ENCODE measurements at regions not wholly inside any gene's neighbourhood (a gene's known extent, or its start where the extent isn't known, plus 50 kb on each side); places are given as distances from the start of the nearest gene placed in this dataset.

- no peak for TF ChIP-seq CTCF (IDR thresholded peaks at IDR 0.05; ENCODE audit: insufficient read depth, low read depth, low read length)
- no peak for DNase-seq (ENCODE audit: low read depth)
- no peak overlapping the region for H3K4me3 ChIP-seq (ENCODE audit: low read depth, low read length)
Measured at GRCh38 chr15:31758126-31758525, 272.2 kb upstream of the CHRNA7 start.

- no peak overlapping the region for H3K4me3 ChIP-seq (ENCODE audit: low read depth, low read length)
Measured at GRCh38 chr15:31768055-31768454, 262.3 kb upstream of the CHRNA7 start.

DNA sequence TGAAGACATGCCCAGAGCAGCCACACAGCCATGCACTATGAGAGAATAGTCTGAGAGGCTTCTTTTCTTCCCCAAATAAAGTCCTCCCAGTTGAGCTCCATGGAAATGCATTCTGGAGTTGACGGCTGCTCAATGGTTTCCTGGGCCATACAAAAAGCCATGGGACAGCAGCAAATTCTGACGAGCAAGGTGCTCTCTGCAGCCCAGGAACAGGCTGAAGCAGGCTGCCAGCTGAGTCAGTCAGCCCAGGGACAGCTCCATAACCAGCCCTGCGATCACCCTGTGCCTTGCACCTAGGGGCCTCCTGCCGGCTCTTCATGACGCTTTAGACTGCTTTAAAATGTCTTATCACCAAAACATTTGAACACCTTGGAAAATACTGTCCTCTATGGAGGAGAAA is 256.3 kb upstream of the CHRNA7 start:
- TF ChIP-seq CTCF (IDR thresholded peaks at IDR 0.05; ENCODE audit: insufficient read depth, low read depth, low read length) = no peak
- H3K4me3 ChIP-seq (ENCODE audit: low read depth, low read length) = no peak overlapping the region
- no peak for DNase-seq (ENCODE audit: low read depth)

More at GRCh38 chr15:31768055-31768454, 262.3 kb upstream of the CHRNA7 start:
- no peak for TF ChIP-seq CTCF (IDR thresholded peaks at IDR 0.05; ENCODE audit: insufficient read depth, low read depth, low read length)
- no peak for DNase-seq (ENCODE audit: low read depth)

DNA sequence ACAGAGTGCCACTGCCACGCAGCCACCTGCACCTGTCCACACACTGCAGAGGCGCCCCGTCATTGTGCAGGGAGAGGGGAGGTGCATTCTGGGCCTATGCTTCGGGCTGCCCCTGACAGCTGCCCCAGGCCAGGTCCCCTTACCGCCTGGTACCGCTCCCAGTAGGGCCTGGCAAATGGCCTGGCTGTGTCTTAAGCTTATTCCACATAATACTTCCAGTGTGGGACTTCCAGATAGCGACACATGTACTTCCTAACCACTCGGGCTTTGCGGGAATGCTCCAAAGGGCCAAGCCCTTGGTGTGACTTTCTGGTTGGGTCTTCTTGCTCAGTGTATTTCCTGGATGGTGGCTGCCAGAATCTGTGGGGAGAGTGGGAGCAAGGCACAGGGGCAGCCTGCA is 254.3 kb upstream of the CHRNA7 start:
- DNase-seq (ENCODE audit: low read depth) = no peak
- no peak for TF ChIP-seq CTCF (IDR thresholded peaks at IDR 0.05; ENCODE audit: insufficient read depth, low read depth, low read length)
- H3K4me3 ChIP-seq (ENCODE audit: low read depth, low read length) = no peak overlapping the region

- TF ChIP-seq CTCF (IDR thresholded peaks at IDR 0.05; ENCODE audit: insufficient read depth, low read depth, low read length) = no peak
- H3K4me3 ChIP-seq (ENCODE audit: low read depth, low read length) = no peak overlapping the region
- no peak for DNase-seq (ENCODE audit: low read depth)
Measured at GRCh38 chr15:31781261-31781660, 249.1 kb upstream of the CHRNA7 start.

GRCh38 chr15:31782016-31782783 is 248.1 kb upstream of the CHRNA7 start:
- no peak for DNase-seq (ENCODE audit: low read depth)
- no peak for TF ChIP-seq CTCF (IDR thresholded peaks at IDR 0.05; ENCODE audit: insufficient read depth, low read depth, low read length)
- no peak overlapping the region for H3K4me3 ChIP-seq (ENCODE audit: low read depth, low read length)

- DNase-seq (ENCODE audit: low read depth) = no peak
- no peak overlapping the region for H3K4me3 ChIP-seq (ENCODE audit: low read depth, low read length)
- TF ChIP-seq CTCF (IDR thresholded peaks at IDR 0.05; ENCODE audit: insufficient read depth, low read depth, low read length) = no peak
Measured at GRCh38 chr15:31782951-31783350, 247.4 kb upstream of the CHRNA7 start.

All from fibroblast of villous mesenchyme (primary cell).